ENCODE measurements at regions not wholly inside any gene's neighbourhood (a gene's known extent, or its start where the extent isn't known, plus 50 kb on each side); places are given as distances from the start of the nearest gene placed in this dataset.

- no peaks in the 10 kb centered on the region for H3K9me2 ChIP-seq (ENCODE audit: insufficient read depth)
- no TSS peak for BruUV-seq (replicated peaks)
- intact Hi-C loops (cut with micrococcal nuclease; ENCODE audit: unreplicated experiment): no loop called here
- no peaks in the 10 kb centered on the region for H4K20me1 ChIP-seq (ENCODE audit: insufficient read depth)
- POLR2A ChIA-PET (ENCODE audit: unreplicated experiment): interaction anchor here (0.6 to 0.8 kb wide), 2 partner anchors 28 to 382 kb away, joined by 4 to 18 read pairs; no protein-coding TSS in a partner anchor
- H3K4me1 ChIP-seq (replicated peaks; ENCODE audit: insufficient read depth): no peaks in the 10 kb centered on the region; the same call in 1 of the 2 replicates
- CTCF ChIA-PET: no interaction called here
- H3F3A ChIP-seq (ENCODE audit: insufficient read depth, low read depth): no peaks in the 10 kb centered on the region
- no peak overlapping the region for H3K4me3 ChIP-seq
- H3K27me3 ChIP-seq (ENCODE audit: insufficient read depth, low read depth): no peaks in the 10 kb centered on the region
- H3K36me3 ChIP-seq (ENCODE audit: low read depth): no peaks in the 10 kb centered on the region
- H2AFZ ChIP-seq: no peak overlapping the region
- peak in 1 of 2 experiments; percentile 58 for DNase-seq
- peak overlapping the region; percentile 9; the same call in 1 of the 2 replicates for H3K4me2 ChIP-seq
- no peaks in the 10 kb centered on the region for H3K79me2 ChIP-seq (ENCODE audit: low read depth)
- TF ChIP-seq EZH2 (IDR thresholded peaks at IDR 0.05; ENCODE audit: low read depth) (no peak), CTCF (conservative IDR thresholded peaks at IDR 0.05) (no peak)
- H3K9me3 ChIP-seq (ENCODE audit: insufficient read depth, low read depth): no peaks in the 10 kb centered on the region
- H3K27ac ChIP-seq: no peak overlapping the region
These were observed 344.0 kb downstream of the ARL4A start for GRCh38 chr7:13031468-13031867.

GRCh38 chr7:13032084-13032483 lies 344.7 kb downstream of the ARL4A start:
- no peak overlapping the region for H3K27ac ChIP-seq

GRCh38 chr7:13032576-13032975 lies 345.1 kb downstream of the ARL4A start:
- Histone ChIP-seq H3K4me1 (replicated peaks; ENCODE audit: insufficient read depth) (no peaks in the 10 kb centered on the region; the same call in 1 of the 2 replicates), H4K20me1 (ENCODE audit: insufficient read depth) (no peaks in the 10 kb centered on the region), H3F3A (ENCODE audit: insufficient read depth, low read depth) (no peaks in the 10 kb centered on the region), H2AFZ (no peak overlapping the region), H3K9me2 (ENCODE audit: insufficient read depth) (no peaks in the 10 kb centered on the region), H3K79me2 (ENCODE audit: low read depth) (no peaks in the 10 kb centered on the region), H3K27ac (no peak overlapping the region), H3K9me3 (ENCODE audit: insufficient read depth, low read depth) (no peaks in the 10 kb centered on the region), H3K4me2 (no peak overlapping the region), H3K27me3 (ENCODE audit: insufficient read depth, low read depth) (no peaks in the 10 kb centered on the region), H3K36me3 (ENCODE audit: low read depth) (no peaks in the 10 kb centered on the region), H3K4me3 (no peak overlapping the region)
- no peak for DNase-seq
- no peak for TF ChIP-seq EZH2 (IDR thresholded peaks at IDR 0.05; ENCODE audit: low read depth)
- no peak for TF ChIP-seq CTCF (conservative IDR thresholded peaks at IDR 0.05)
- BruUV-seq (replicated peaks): no TSS peak
- intact Hi-C loops (cut with micrococcal nuclease; ENCODE audit: unreplicated experiment): no loop called here
- ChIA-PET POLR2A (ENCODE audit: unreplicated experiment) (no interaction called here), CTCF (no interaction called here)

More at GRCh38 chr7:13032084-13032483, 344.7 kb downstream of the ARL4A start:
- CTCF ChIA-PET: no interaction called here
- intact Hi-C loops (cut with micrococcal nuclease; ENCODE audit: unreplicated experiment): no loop called here
- Histone ChIP-seq H4K20me1 (ENCODE audit: insufficient read depth) (no peaks in the 10 kb centered on the region), H3K4me3 (no peak overlapping the region), H3K4me2 (no peak overlapping the region), H3K9me2 (ENCODE audit: insufficient read depth) (no peaks in the 10 kb centered on the region), H3K4me1 (replicated peaks; ENCODE audit: insufficient read depth) (no peaks in the 10 kb centered on the region; the same call in 1 of the 2 replicates), H3K79me2 (ENCODE audit: low read depth) (no peaks in the 10 kb centered on the region), H3K9me3 (ENCODE audit: insufficient read depth, low read depth) (no peaks in the 10 kb centered on the region), H3F3A (ENCODE audit: insufficient read depth, low read depth) (no peaks in the 10 kb centered on the region), H2AFZ (no peak overlapping the region), H3K36me3 (ENCODE audit: low read depth) (no peaks in the 10 kb centered on the region), H3K27me3 (ENCODE audit: insufficient read depth, low read depth) (no peaks in the 10 kb centered on the region)
- POLR2A ChIA-PET (ENCODE audit: unreplicated experiment): no interaction called here
- TF ChIP-seq CTCF (conservative IDR thresholded peaks at IDR 0.05) (no peak), EZH2 (IDR thresholded peaks at IDR 0.05; ENCODE audit: low read depth) (no peak)
- BruUV-seq (replicated peaks): no TSS peak
- DNase-seq: no peak

All from PC-9 (cell line).